ENCODE measurements at regions not wholly inside any gene's neighbourhood (a gene's known extent, or its start where the extent isn't known, plus 50 kb on each side); places are given as distances from the start of the nearest gene placed in this dataset.

DNA sequence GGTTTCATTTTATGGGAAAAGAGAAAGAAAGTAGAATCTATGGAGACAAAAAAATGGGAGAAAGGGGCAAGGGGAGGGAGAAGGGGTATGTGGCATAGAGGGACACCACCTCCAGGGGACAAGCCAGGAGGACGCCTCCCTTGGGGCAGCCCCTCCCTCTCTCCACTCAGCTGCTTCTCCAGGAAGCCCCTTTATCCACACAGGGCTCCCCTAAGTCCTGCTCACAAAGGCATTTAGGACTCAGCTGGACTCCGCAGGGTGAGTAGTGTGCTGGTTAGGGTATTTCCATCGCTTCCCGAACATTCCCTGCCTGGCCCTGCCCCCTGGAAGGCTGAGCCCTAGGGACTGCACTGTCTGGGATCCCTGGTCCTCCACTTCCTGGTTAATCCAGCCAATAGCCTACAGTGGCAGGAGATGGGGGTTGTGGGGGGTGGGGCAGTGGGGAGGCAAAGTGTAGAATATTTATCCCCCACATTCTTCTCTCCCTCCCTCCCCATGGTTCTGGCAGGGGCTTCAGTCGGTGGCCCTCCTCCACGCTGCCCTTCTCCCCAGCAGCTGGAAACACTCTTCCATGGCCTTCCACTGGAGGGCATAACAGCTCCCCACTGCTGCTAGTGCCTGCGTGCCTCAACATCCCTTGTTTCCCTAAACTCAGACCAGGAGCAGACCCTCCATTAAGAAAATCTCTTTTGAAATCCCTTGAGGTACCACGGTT is 84.8 kb downstream of the SNX5 start:
- ChIA-PET CTCF (no interaction called here), POLR2A (ENCODE audit: unreplicated experiment) (no interaction called here)
- in situ Hi-C loops (cut with MboI; ENCODE audit: low sequenced_read_pairs) (no loop called here), dilution Hi-C loops (cut with HindIII; ENCODE audit: low sequenced_read_pairs, unreplicated experiment) (no loop called here), intact Hi-C loops (cut with micrococcal nuclease) (no loop called here)
- peak overlapping the region; percentile 11 for H3K4ac ChIP-seq (ENCODE audit: low read depth, low read length)
- no peak overlapping the region for H2BK5ac ChIP-seq (ENCODE audit: low read depth, low read length, poor library complexity, severe bottlenecking)
- H3K9ac ChIP-seq (ENCODE audit: low read depth, low read length): no peak overlapping the region
- H2AK9ac ChIP-seq (replicated peaks; ENCODE audit: low read depth, low read length, poor library complexity): peak overlapping the region; percentile 79
- H3K4me2 ChIP-seq (ENCODE audit: low read depth, low read length): no peak overlapping the region
- H2AK5ac ChIP-seq (ENCODE audit: low read depth, low read length): peak overlapping the region; percentile 84; the same call in 1 of the 2 replicates
- H2BK120ac ChIP-seq (ENCODE audit: low read depth, low read length): no peak overlapping the region
- H3K27ac ChIP-seq (ENCODE audit: insufficient read depth, low read length): no peak overlapping the region
- no peaks in the 10 kb centered on the region; the same call in 1 of the 2 replicates for H4K20me1 ChIP-seq (ENCODE audit: insufficient read depth, low read length)
- no peaks in the 10 kb centered on the region for H3K27me3 ChIP-seq (ENCODE audit: control insufficient read depth, insufficient read depth, low read length)
- no peak overlapping the region; a peak in 2 of 4 replicates for H4K8ac ChIP-seq (ENCODE audit: low read depth in 2 of 2, low read length in 2 of 2)
- H3K23ac ChIP-seq (ENCODE audit: low read depth, low read length): no peak overlapping the region
- H2BK15ac ChIP-seq (ENCODE audit: low read depth, low read length): peak overlapping the region; percentile 66; the same call in 2 of the 3 replicates
- H3K79me1 ChIP-seq (ENCODE audit: low read depth in 1 of 2, low read length in 2 of 2): no peaks in the 10 kb centered on the region
- no peak overlapping the region; the same call in 1 of the 2 replicates for H3K14ac ChIP-seq (replicated peaks; ENCODE audit: low read depth, low read length)
- no TSS peak for BruUV-seq (replicated peaks)
- no peak overlapping the region; the same call in 1 of the 2 replicates for H3K18ac ChIP-seq (ENCODE audit: low read depth, low read length)
- peaks cover 18% of the 10 kb centered on the region for H3K4me1 ChIP-seq (ENCODE audit: control insufficient read depth, insufficient read depth, low read length)
- no peaks in the 10 kb centered on the region for H3K36me3 ChIP-seq (ENCODE audit: control insufficient read depth, insufficient read depth, low read length)
- no peak overlapping the region for H2BK20ac ChIP-seq (ENCODE audit: low read depth, low read length)
- H3K9me3 ChIP-seq (ENCODE audit: control insufficient read depth, insufficient read depth, low read length): no peaks in the 10 kb centered on the region; the same call in 1 of the 2 replicates
- TF ChIP-seq POLR2A (IDR thresholded peaks at IDR 0.05; ENCODE audit: low read depth, low read length): no peak
- TF ChIP-seq NFE2L2 (IDR thresholded peaks at IDR 0.05; ENCODE audit: low read depth, low read length): no peak
- no peak for TF ChIP-seq RFX5 (IDR thresholded peaks at IDR 0.05; ENCODE audit: low read depth, low read length)
- TF ChIP-seq, protein P1, sequence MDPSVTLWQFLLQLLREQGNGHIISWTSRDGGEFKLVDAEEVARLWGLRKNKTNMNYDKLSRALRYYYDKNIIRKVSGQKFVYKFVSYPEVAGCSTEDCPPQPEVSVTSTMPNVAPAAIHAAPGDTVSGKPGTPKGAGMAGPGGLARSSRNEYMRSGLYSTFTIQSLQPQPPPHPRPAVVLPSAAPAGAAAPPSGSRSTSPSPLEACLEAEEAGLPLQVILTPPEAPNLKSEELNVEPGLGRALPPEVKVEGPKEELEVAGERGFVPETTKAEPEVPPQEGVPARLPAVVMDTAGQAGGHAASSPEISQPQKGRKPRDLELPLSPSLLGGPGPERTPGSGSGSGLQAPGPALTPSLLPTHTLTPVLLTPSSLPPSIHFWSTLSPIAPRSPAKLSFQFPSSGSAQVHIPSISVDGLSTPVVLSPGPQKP (IDR thresholded peaks at IDR 0.05; ENCODE audit: borderline replicate concordance, low read depth, low read length): no peak
- TF ChIP-seq CEBPB (IDR thresholded peaks at IDR 0.05; ENCODE audit: low read depth, low read length): no peak
- TF ChIP-seq, protein P2, sequence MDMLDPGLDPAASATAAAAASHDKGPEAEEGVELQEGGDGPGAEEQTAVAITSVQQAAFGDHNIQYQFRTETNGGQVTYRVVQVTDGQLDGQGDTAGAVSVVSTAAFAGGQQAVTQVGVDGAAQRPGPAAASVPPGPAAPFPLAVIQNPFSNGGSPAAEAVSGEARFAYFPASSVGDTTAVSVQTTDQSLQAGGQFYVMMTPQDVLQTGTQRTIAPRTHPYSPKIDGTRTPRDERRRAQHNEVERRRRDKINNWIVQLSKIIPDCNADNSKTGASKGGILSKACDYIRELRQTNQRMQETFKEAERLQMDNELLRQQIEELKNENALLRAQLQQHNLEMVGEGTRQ (IDR thresholded peaks at IDR 0.05; ENCODE audit: low read depth, low read length): no peak
- TF ChIP-seq, protein P3, sequence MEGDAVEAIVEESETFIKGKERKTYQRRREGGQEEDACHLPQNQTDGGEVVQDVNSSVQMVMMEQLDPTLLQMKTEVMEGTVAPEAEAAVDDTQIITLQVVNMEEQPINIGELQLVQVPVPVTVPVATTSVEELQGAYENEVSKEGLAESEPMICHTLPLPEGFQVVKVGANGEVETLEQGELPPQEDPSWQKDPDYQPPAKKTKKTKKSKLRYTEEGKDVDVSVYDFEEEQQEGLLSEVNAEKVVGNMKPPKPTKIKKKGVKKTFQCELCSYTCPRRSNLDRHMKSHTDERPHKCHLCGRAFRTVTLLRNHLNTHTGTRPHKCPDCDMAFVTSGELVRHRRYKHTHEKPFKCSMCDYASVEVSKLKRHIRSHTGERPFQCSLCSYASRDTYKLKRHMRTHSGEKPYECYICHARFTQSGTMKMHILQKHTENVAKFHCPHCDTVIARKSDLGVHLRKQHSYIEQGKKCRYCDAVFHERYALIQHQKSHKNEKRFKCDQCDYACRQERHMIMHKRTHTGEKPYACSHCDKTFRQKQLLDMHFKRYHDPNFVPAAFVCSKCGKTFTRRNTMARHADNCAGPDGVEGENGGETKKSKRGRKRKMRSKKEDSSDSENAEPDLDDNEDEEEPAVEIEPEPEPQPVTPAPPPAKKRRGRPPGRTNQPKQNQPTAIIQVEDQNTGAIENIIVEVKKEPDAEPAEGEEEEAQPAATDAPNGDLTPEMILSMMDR (conservative IDR thresholded peaks at IDR 0.05; ENCODE audit: low read depth, low read length): no peak
- no peak for TF ChIP-seq CHD1 (IDR thresholded peaks at IDR 0.05; ENCODE audit: low read depth, low read length)
- TF ChIP-seq BHLHE40 (IDR thresholded peaks at IDR 0.05; ENCODE audit: low read depth, low read length): no peak
- DNase-seq: no peak
- ATAC-seq (ENCODE audit: low read depth): no peak
- no peak overlapping the region for H4K5ac ChIP-seq (ENCODE audit: low read depth, low read length)
- WGBS, 2 experiments (ENCODE audit: extremely low coverage in 2 of 2, insufficient read length in 1 of 2): 69% methylated on average over 3 of the region's 8 CpGs; no CpG with 5 or more reads in 1 of the 2 experiments
- H3K9me1 ChIP-seq (ENCODE audit: insufficient read depth, low read length): 0 out of 2 replicates have a peak, but pooled peaks cover 6% of the 10 kb centered on the region
- no peak overlapping the region for H3K56ac ChIP-seq (ENCODE audit: extremely low read depth, insufficient read depth, low read length)
- H3K4me3 ChIP-seq (ENCODE audit: insufficient read depth, low read depth, low read length): no peak overlapping the region
- H2AFZ ChIP-seq (replicated peaks; ENCODE audit: low read length, poor library complexity): peak overlapping the region; percentile 8
- no peak overlapping the region for H4K91ac ChIP-seq (ENCODE audit: insufficient read depth, low read depth, low read length)

Data from IMR-90 (cell line).